ENCODE measurements at regions not wholly inside any gene's neighbourhood (a gene's known extent, or its start where the extent isn't known, plus 50 kb on each side); places are given as distances from the start of the nearest gene placed in this dataset.
"Not testable (repeated sequence)": the region's sequence is repeated elsewhere in the genome, so short reads cannot be mapped to it uniquely, and the experiment has no call there.

DNA sequence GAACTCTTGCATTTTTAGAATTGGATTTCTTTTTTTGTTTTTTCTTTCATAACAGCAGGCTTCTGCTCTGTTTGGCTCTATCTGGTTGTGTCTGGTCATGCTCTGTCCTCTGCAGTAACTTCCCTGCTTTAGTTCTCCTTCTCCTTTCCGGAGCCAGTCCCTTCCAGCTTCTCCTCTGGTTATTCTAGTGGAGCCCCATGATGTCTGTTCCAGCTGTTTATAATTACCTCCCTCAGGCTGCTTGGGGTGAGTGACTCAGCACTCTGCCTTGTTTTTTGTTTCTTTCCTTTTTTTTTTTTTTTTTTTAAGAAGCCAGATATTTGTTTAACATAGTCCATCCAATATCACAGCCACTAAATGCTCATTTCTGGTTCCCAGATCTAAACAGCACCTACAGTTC lies 409.6 kb downstream of the MAFB start:
- Histone ChIP-seq H3K36me3 (ENCODE audit: low read depth) (no peaks in the 10 kb centered on the region), H3K4me1 (ENCODE audit: low read depth) (no peaks in the 10 kb centered on the region), H3K9me3 (no peaks in the 10 kb centered on the region), H3K4me3 (no peak overlapping the region)
- no peak for TF ChIP-seq CTCF (IDR thresholded peaks at IDR 0.05)
- ATAC-seq, result peak; percentile 57
- DNase-seq, result peak in 1 of 3 donors; percentile 26
- intact Hi-C loops (cut with DNase I, micrococcal nuclease), result no loop called here

DNA sequence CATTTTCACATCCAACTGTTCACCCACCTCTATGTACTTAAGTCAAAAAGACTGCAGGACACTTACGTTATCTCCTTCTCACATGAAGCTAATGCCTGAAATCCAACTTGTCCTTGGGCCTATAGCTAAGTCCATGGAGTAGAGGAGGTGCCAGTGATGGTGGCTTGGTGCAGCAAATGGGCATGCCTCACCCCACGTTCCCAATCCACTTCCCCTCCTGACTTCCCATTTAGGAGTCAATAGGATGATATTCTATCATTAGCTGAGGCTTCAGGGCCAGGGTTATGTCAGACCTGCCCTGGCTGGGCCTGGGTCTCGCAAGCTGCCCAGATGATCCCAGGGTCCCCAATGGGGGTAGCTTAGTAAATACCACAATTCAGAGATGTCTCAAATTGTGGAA lies 410.4 kb downstream of the MAFB start:
- intact Hi-C loops (cut with DNase I, micrococcal nuclease), result no loop called here
- no peaks in the 10 kb centered on the region for H3K9me3 ChIP-seq
- H3K4me3 ChIP-seq, result no peak overlapping the region
- no peak for DNase-seq
- no peak for ATAC-seq
- TF ChIP-seq CTCF (IDR thresholded peaks at IDR 0.05), result no peak
- no peaks in the 10 kb centered on the region for H3K36me3 ChIP-seq (ENCODE audit: low read depth)
- H3K4me1 ChIP-seq (ENCODE audit: low read depth), result no peaks in the 10 kb centered on the region

GRCh38 chr20:40276301-40276700 lies 412.7 kb downstream of the MAFB start:
- ATAC-seq (no peak), DNase-seq (peak in 1 of 3 donors; percentile 47)
- no peak overlapping the region for H3K4me3 ChIP-seq
- no peak for TF ChIP-seq CTCF (IDR thresholded peaks at IDR 0.05)
- H3K9me3 ChIP-seq, result no peaks in the 10 kb centered on the region
- intact Hi-C loops (cut with DNase I, micrococcal nuclease), result no loop called here
- H3K4me1 ChIP-seq (ENCODE audit: low read depth), result no peaks in the 10 kb centered on the region
- no peaks in the 10 kb centered on the region for H3K36me3 ChIP-seq (ENCODE audit: low read depth)

GRCh38 chr20:40275738-40276137 lies 413.3 kb downstream of the MAFB start:
- no peaks in the 10 kb centered on the region for H3K9me3 ChIP-seq
- H3K4me3 ChIP-seq, result no peak overlapping the region
- no peak for ATAC-seq
- intact Hi-C loops (cut with DNase I, micrococcal nuclease), result no loop called here
- H3K4me1 ChIP-seq (ENCODE audit: low read depth), result no peaks in the 10 kb centered on the region
- no peak for DNase-seq
- no peak for TF ChIP-seq CTCF (IDR thresholded peaks at IDR 0.05)
- H3K36me3 ChIP-seq (ENCODE audit: low read depth), result no peaks in the 10 kb centered on the region

GRCh38 chr20:40274912-40275533 lies 414.0 kb downstream of the MAFB start:
- no peak for ATAC-seq
- no peak for DNase-seq
- intact Hi-C loops (cut with DNase I, micrococcal nuclease), result no loop called here
- Histone ChIP-seq H3K36me3 (ENCODE audit: low read depth) (no peaks in the 10 kb centered on the region), H3K4me3 (no peak overlapping the region), H3K4me1 (ENCODE audit: low read depth) (no peaks in the 10 kb centered on the region), H3K9me3 (no peaks in the 10 kb centered on the region)
- no peak for TF ChIP-seq CTCF (IDR thresholded peaks at IDR 0.05)

GRCh38 chr20:40269274-40269673 lies 419.8 kb downstream of the MAFB start:
- intact Hi-C loops (cut with DNase I, micrococcal nuclease), result loop anchor here in 1 of 2 donors (10.0 kb wide), 1 partner anchor 416 kb away; the partner anchor contains the start of gene MAFB
- not testable (repeated sequence) for ATAC-seq, DNase-seq

More at GRCh38 chr20:40269274-40269673, 419.8 kb downstream of the MAFB start:
- H3K4me3 ChIP-seq; H3K4me1 ChIP-seq (ENCODE audit: low read depth); H3K9me3 ChIP-seq; H3K36me3 ChIP-seq (ENCODE audit: low read depth): not testable (repeated sequence)
